Adrenal gland (tissue), 9 donors: ENCODE measurements at regions not wholly inside any gene's neighbourhood (a gene's known extent, or its start where the extent isn't known, plus 50 kb on each side); places are given as distances from the start of the nearest gene placed in this dataset.

Source experiments
- DNase-seq, 7 donors: peaks; one replicate each; pipeline ENCODE4 v3.0.0-alpha.2; 2019 to 2020
- H3K27ac ChIP-seq, 5 donors: fragments of 200-600 bp; sonication (generic) in 4 of 5; 1 replicate in 3 of 5; 2 replicates in 2 of 5; pipeline versions ENCODE4 v1.5.1 to v1.8.0; 2016 to 2020; ENCODE audit warnings: mild to moderate bottlenecking in 1 of 5
- H3K27me3 ChIP-seq: fragments of 200-600 bp; 2 replicates; pipeline ENCODE4 v1.8.0; 2021
- H3K36me3 ChIP-seq, 2 donors: fragments of 200-600 bp; replicated peaks in 1 of 2; 1 replicate in 1 of 2; 2 replicates in 1 of 2; pipeline versions ENCODE4 v1.5.1 to v1.8.0; 2018 to 2022
- H3K4me1 ChIP-seq, 2 donors: fragments of 200-600 bp; replicated peaks in 1 of 2; 1 replicate in 1 of 2; 2 replicates in 1 of 2; pipeline versions ENCODE4 v1.5.1 to v1.8.0; 2018 to 2021
- H3K4me3 ChIP-seq, 4 donors: fragments of 200-600 bp; sonication (generic) in 3 of 4; one replicate each; pipeline ENCODE4 v1.5.1; 2016 to 2018
- H3K9me3 ChIP-seq, 3 donors: fragments of 200-600 bp; sonication (generic) in 1 of 3; replicated peaks in 1 of 3; 1 replicate in 2 of 3; 2 replicates in 1 of 3; pipeline versions ENCODE4 v1.5.1 to v1.8.0; 2016 to 2021
- CTCF ChIP-seq, 6 experiments: fragments of 450-650 bp in 4 of 6; fragments of 200-600 bp in 2 of 6; sonication (generic) in 1 of 6; IDR thresholded peaks; 1 replicate in 5 of 6; 2 replicates in 1 of 6; pipeline versions ENCODE4 v1.5.1 to v1.8.0; 2016 to 2021; ENCODE audit warnings: antibody characterized with exemption in 6 of 6, mild to moderate bottlenecking in 2 of 6, moderate library complexity in 1 of 6
- POLR2A ChIP-seq, 2 donors: fragments of 450-650 bp; IDR thresholded peaks; one replicate each; pipeline ENCODE4 v1.6.1; 2017; ENCODE audit warnings: antibody characterized with exemption in 2 of 2, mild to moderate bottlenecking in 2 of 2, moderate library complexity in 1 of 2
- WGBS, 4 donors: extraction: QIAGEN DNeasy Blood & Tissue Kit in 2 of 4; methylation state at CpG; one replicate each; pipeline versions ENCODE4 v1.1.5 to v1.1.7; 2013 to 2017; 5-methylcytosine and 5-hydroxymethylcytosine counted together
- intact Hi-C, 2 donors: fragments of 100-400 bp; cut with DNase I; formaldehyde crosslinking; loops; one replicate each; pipeline versions ENCODE4 v1.14.1 to v1.15.0; 2022 to 2023
- donor health status: healthy with polysubstance abuse.
- donor health status: Bipolar disorder and iron deficiency.
- donor health status: DM: yes; HTN: yes; CAD: no.
- donor health status: DM: no; HTN: no; CAD: no.
- donor health status: DM: no; HTN: no; CAD: no.

- Histone ChIP-seq H3K27me3 (no peaks in the 10 kb centered on the region), H3K27ac (no peak overlapping the region), H3K4me3 (no peak overlapping the region), H3K36me3 (no peaks in the 10 kb centered on the region), H3K4me1 (no peaks in the 10 kb centered on the region), H3K9me3 (no peaks in the 10 kb centered on the region)
- no peak for DNase-seq
- TF ChIP-seq CTCF (IDR thresholded peaks at IDR 0.05) (no peak), POLR2A (IDR thresholded peaks at IDR 0.05) (no peak)
- intact Hi-C loops: no loop called here
- 66 to 83% (median 74%) methylated on average over 1 of the region's 1 CpG for WGBS, 4 donors
These were observed 148.2 kb upstream of the ADAMTS16 start for GRCh38 chr5:4991925-4992324.

- no peak for TF ChIP-seq POLR2A (IDR thresholded peaks at IDR 0.05)
- TF ChIP-seq CTCF (IDR thresholded peaks at IDR 0.05): no peak
- H3K36me3 ChIP-seq: no peaks in the 10 kb centered on the region
- H3K9me3 ChIP-seq: no peaks in the 10 kb centered on the region
- no peak for DNase-seq
- no peaks in the 10 kb centered on the region for H3K4me1 ChIP-seq
- 67 to 81% (median 72%) methylated on average over 4 of the region's 4 CpGs for WGBS, 4 donors
- no peaks in the 10 kb centered on the region for H3K27me3 ChIP-seq
- no peak overlapping the region for H3K27ac ChIP-seq
- intact Hi-C loops: no loop called here
- no peak overlapping the region for H3K4me3 ChIP-seq
These were observed 145.1 kb upstream of the ADAMTS16 start for GRCh38 chr5:4995014-4995413.

- Histone ChIP-seq H3K36me3 (no peaks in the 10 kb centered on the region), H3K4me1 (no peaks in the 10 kb centered on the region), H3K27me3 (no peaks in the 10 kb centered on the region), H3K4me3 (no peak overlapping the region), H3K9me3 (no peaks in the 10 kb centered on the region), H3K27ac (no peak overlapping the region)
- TF ChIP-seq CTCF (IDR thresholded peaks at IDR 0.05) (no peak), POLR2A (IDR thresholded peaks at IDR 0.05) (no peak)
- 69 to 79% (median 76%) methylated on average over 3 of the region's 3 CpGs for WGBS, 4 donors
- no peak for DNase-seq
- intact Hi-C loops: no loop called here
These were observed 134.8 kb upstream of the ADAMTS16 start for GRCh38 chr5:5005353-5005752.

GRCh38 chr5:5006548-5006947 lies 133.6 kb upstream of the ADAMTS16 start:
- DNase-seq: no peak
- TF ChIP-seq CTCF (IDR thresholded peaks at IDR 0.05) (no peak), POLR2A (IDR thresholded peaks at IDR 0.05) (no peak)
- 80 to 88% (median 86%) methylated on average over 2 to 3 of the region's 3 CpGs for WGBS, 4 donors
- intact Hi-C loops: no loop called here
- Histone ChIP-seq H3K9me3 (no peaks in the 10 kb centered on the region), H3K36me3 (no peaks in the 10 kb centered on the region), H3K27me3 (no peaks in the 10 kb centered on the region), H3K4me3 (no peak overlapping the region), H3K27ac (no peak overlapping the region), H3K4me1 (no peaks in the 10 kb centered on the region)
